WTC11 (cell line): ENCODE measurements at regions not wholly inside any gene's neighbourhood (a gene's known extent, or its start where the extent isn't known, plus 50 kb on each side); places are given as distances from the start of the nearest gene placed in this dataset.

Experiments
- ATAC-seq: fragments of 200-7000 bp; cut with Tn5 transposase; 2 replicates; pipeline ENCODE4 v1.10.0; 2021; ENCODE audit warnings: mild to moderate bottlenecking, moderate library complexity
- CTCF ChIA-PET: fragments of 300-600 bp; sonication (Branson Sonifier 250); formaldehyde crosslinking; loops from one replicate; lab custom pipeline; 2021; ENCODE audit warnings: antibody characterized with exemption; lab: Charles Lee
- POLR2A ChIA-PET: fragments of 350-600 bp; sonication (Branson Sonifier 250); formaldehyde crosslinking; loops from one replicate; lab custom pipeline; 2021; ENCODE audit warnings: antibody characterized with exemption; lab: Charles Lee
- DNase-seq: peaks from one replicate; pipeline ENCODE4 v3.0.0; 2021; ENCODE audit warnings: low spot score
- H3K27ac Mint-ChIP-seq: 2 replicates; pipeline ENCODE4 v1.8.0; 2021; ENCODE audit warnings: mixed read lengths
- H3K27me3 Mint-ChIP-seq: 2 replicates; pipeline ENCODE4 v1.8.0; 2021; ENCODE audit warnings: low read depth, mild to moderate bottlenecking, moderate library complexity, mixed read lengths
- H3K36me3 Mint-ChIP-seq: 2 replicates; pipeline ENCODE4 v1.8.0; 2021; ENCODE audit warnings: mixed read lengths
- H3K4me1 Mint-ChIP-seq: 2 replicates; pipeline ENCODE4 v1.8.0; 2022; ENCODE audit warnings: mixed read lengths
- H3K4me3 Mint-ChIP-seq: 2 replicates; pipeline ENCODE4 v1.8.0; 2021; ENCODE audit warnings: mild to moderate bottlenecking, moderate library complexity, mixed read lengths
- H3K9me3 Mint-ChIP-seq: 2 replicates; pipeline ENCODE4 v1.8.0; 2021; ENCODE audit warnings: mixed read lengths
- CREM ChIP-seq: sonication (generic); formaldehyde crosslinking; IDR thresholded peaks from 2 replicates; pipeline ENCODE4 v1.8.1; 2022; ENCODE audit warnings: mild to moderate bottlenecking, missing genetic modification reagents, moderate library complexity
- E2F4 ChIP-seq: sonication (generic); formaldehyde crosslinking; IDR thresholded peaks from 2 replicates; pipeline ENCODE4 v1.8.1; 2022; ENCODE audit warnings: low read depth, mild to moderate bottlenecking, moderate library complexity, missing genetic modification reagents, borderline replicate concordance
- EMX1 ChIP-seq: fragments of 250-450 bp; sonication (Bioruptor Pico); IDR thresholded peaks from 2 replicates; pipeline ENCODE4 v1.8.0; 2021; ENCODE audit warnings: mild to moderate bottlenecking
- KAT7 ChIP-seq: sonication (generic); formaldehyde crosslinking; IDR thresholded peaks from 2 replicates; pipeline ENCODE4 v1.8.1; 2023; ENCODE audit warnings: missing genetic modification reagents, mild to moderate bottlenecking, borderline replicate concordance
- PREB ChIP-seq: sonication (generic); formaldehyde crosslinking; IDR thresholded peaks from 2 replicates; pipeline ENCODE4 v1.8.1; 2022; ENCODE audit warnings: mild to moderate bottlenecking, missing genetic modification reagents, moderate library complexity, borderline replicate concordance
- SMAD3 ChIP-seq: sonication (generic); formaldehyde crosslinking; IDR thresholded peaks from 2 replicates; pipeline ENCODE4 v1.8.0; 2022; ENCODE audit warnings: missing genetic modification reagents, mild to moderate bottlenecking, borderline replicate concordance
- SP1 ChIP-seq: sonication (generic); formaldehyde crosslinking; conservative IDR thresholded peaks from 2 replicates; pipeline ENCODE4 v1.8.1; 2022; ENCODE audit warnings: missing genetic modification reagents
- TCF7 ChIP-seq: sonication (generic); formaldehyde crosslinking; IDR thresholded peaks from 2 replicates; pipeline ENCODE4 v1.8.0; 2022; ENCODE audit warnings: mild to moderate bottlenecking, low read depth, missing genetic modification reagents, moderate library complexity
- TEAD1 ChIP-seq: sonication (generic); formaldehyde crosslinking; IDR thresholded peaks from 2 replicates; pipeline ENCODE4 v1.8.0; 2022; ENCODE audit warnings: mild to moderate bottlenecking, missing genetic modification reagents
- TP53 ChIP-seq: sonication (generic); formaldehyde crosslinking; IDR thresholded peaks from 2 replicates; pipeline ENCODE4 v1.8.1; 2023; ENCODE audit warnings: mild to moderate bottlenecking, missing genetic modification reagents
- USF2 ChIP-seq: sonication (generic); formaldehyde crosslinking; IDR thresholded peaks from 2 replicates; pipeline ENCODE4 v1.8.1; 2023; ENCODE audit warnings: mild to moderate bottlenecking, missing genetic modification reagents, moderate library complexity
- ZNF121 ChIP-seq: sonication (generic); formaldehyde crosslinking; IDR thresholded peaks from 2 replicates; pipeline ENCODE4 v1.8.0; 2023; ENCODE audit warnings: missing genetic modification reagents
- ZNF263 ChIP-seq: sonication (generic); formaldehyde crosslinking; IDR thresholded peaks from 2 replicates; pipeline ENCODE4 v1.8.1; 2022; ENCODE audit warnings: low read depth, mild to moderate bottlenecking, moderate library complexity, missing genetic modification reagents
- ZNF396 ChIP-seq: fragments of 250-450 bp; sonication (Bioruptor Pico); IDR thresholded peaks from 2 replicates; pipeline ENCODE4 v1.8.0; 2021; ENCODE audit warnings: mild to moderate bottlenecking, moderate library complexity, borderline replicate concordance
- TF ChIP-seq, protein P1 (sequence below): fragments of 200-600 bp; IDR thresholded peaks from 2 replicates; pipeline ENCODE4 v1.8.0; 2022; ENCODE audit warnings: antibody characterized with exemption

GRCh38 chr6:43948527-43949485 lies 178.4 kb downstream of the MRPL14 start (continued):
- no peak for TF ChIP-seq ZNF263

GRCh38 chr6:43947860-43948259 lies 177.8 kb downstream of the VEGFA start:
- DNase-seq (no peak), ATAC-seq (no peak)
- Mint-ChIP-seq H3K4me3 (no peak overlapping the region), H3K4me1 (peaks cover 4% of the 10 kb centered on the region; the same call in 1 of the 2 replicates), H3K9me3 (peaks cover 19% of the 10 kb centered on the region), H3K27me3 (no peaks in the 10 kb centered on the region), H3K36me3 (peaks cover 5% of the 10 kb centered on the region)
- ChIA-PET CTCF (interaction anchor here (2.5 kb wide), 1 partner anchor 131 kb away, joined by 10 read pairs; no protein-coding TSS in a partner anchor), POLR2A (no interaction called here)
- TF ChIP-seq USF2 (CRISPR knock-in tag): no peak
- TF ChIP-seq TP53 (CRISPR knock-in tag): no peak
- no peak for TF ChIP-seq CREM (CRISPR knock-in tag)
- no peak for TF ChIP-seq SP1 (CRISPR knock-in tag)
- TF ChIP-seq ZNF121: no peak
- TF ChIP-seq TEAD1 (CRISPR knock-in tag): no peak
- no peak for TF ChIP-seq E2F4 (CRISPR knock-in tag)
- TF ChIP-seq PREB (CRISPR knock-in tag): no peak
- TF ChIP-seq KAT7 (CRISPR knock-in tag): no peak
- no peak for TF ChIP-seq TCF7 (CRISPR knock-in tag)
- TF ChIP-seq, protein P1, sequence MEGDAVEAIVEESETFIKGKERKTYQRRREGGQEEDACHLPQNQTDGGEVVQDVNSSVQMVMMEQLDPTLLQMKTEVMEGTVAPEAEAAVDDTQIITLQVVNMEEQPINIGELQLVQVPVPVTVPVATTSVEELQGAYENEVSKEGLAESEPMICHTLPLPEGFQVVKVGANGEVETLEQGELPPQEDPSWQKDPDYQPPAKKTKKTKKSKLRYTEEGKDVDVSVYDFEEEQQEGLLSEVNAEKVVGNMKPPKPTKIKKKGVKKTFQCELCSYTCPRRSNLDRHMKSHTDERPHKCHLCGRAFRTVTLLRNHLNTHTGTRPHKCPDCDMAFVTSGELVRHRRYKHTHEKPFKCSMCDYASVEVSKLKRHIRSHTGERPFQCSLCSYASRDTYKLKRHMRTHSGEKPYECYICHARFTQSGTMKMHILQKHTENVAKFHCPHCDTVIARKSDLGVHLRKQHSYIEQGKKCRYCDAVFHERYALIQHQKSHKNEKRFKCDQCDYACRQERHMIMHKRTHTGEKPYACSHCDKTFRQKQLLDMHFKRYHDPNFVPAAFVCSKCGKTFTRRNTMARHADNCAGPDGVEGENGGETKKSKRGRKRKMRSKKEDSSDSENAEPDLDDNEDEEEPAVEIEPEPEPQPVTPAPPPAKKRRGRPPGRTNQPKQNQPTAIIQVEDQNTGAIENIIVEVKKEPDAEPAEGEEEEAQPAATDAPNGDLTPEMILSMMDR: no peak
- TF ChIP-seq, all 79 proteins: peak for 0
- H3K27ac Mint-ChIP-seq: no peak overlapping the region

- Mint-ChIP-seq H3K36me3 (peaks cover 5% of the 10 kb centered on the region), H3K9me3 (peaks cover 19% of the 10 kb centered on the region), H3K27ac (no peak overlapping the region), H3K27me3 (no peaks in the 10 kb centered on the region), H3K4me1 (peaks cover 6% of the 10 kb centered on the region), H3K4me3 (no peak overlapping the region)
- ATAC-seq (no peak), DNase-seq (no peak)
- TF ChIP-seq ZNF396 (CRISPR knock-in tag) (no peak), SMAD3 (no peak), EMX1 (no peak)
- ChIA-PET POLR2A (no interaction called here), CTCF (interaction anchor here (1.0 kb wide), 1 partner anchor 172 kb away, joined by 3 read pairs; no protein-coding TSS in a partner anchor)
Observed at GRCh38 chr6:43946641-43947363, 176.8 kb downstream of the VEGFA start.
